K562 (cell line): ENCODE measurements at regions not wholly inside any gene's neighbourhood (a gene's known extent, or its start where the extent isn't known, plus 50 kb on each side); places are given as distances from the start of the nearest gene placed in this dataset.

Experiments used
- ATAC-seq: fragments of 200-7000 bp; cut with Tn5 transposase; 3 replicates; pipeline ENCODE4 v1.9.1; 2020; ENCODE audit warnings: moderate library complexity
- BruUV-seq: library from RNA; stranded (reverse); fragments of 400-500 nt; replicated peaks from 2 replicates; lab custom pipeline; 2021; lab: Mats Ljungman, UMichigan
- CTCF ChIA-PET: fragments of 300-600 bp; formaldehyde crosslinking; extraction: SDS; loops from one replicate; lab custom pipeline; 2021; ENCODE audit warnings: low intra/inter-chr PET ratio; lab: Yijun Ruan, JAX
- POLR2A ChIA-PET: fragments of 300-600, 350-650 bp; sonication (Branson Sonifier 250); formaldehyde crosslinking; extraction: SDS; loops from one replicate; lab custom pipeline; 2021; ENCODE audit warnings: antibody characterized with exemption, inconsistent platforms; lab: Yijun Ruan, JAX
- DNase-seq, 4 experiments: peaks; one replicate each; pipeline versions ENCODE4 v3.0.0 to v3.0.0-alpha.2; 2011 to 2018; ENCODE audit warnings: low spot score in 3 of 4, mixed read lengths in 3 of 4; ENCODE audit errors: extremely low read depth in 1 of 4
- FAIRE-seq: peaks from 2 replicates; lab custom pipeline; 2011; peaks lifted over from hg19 to GRCh38; lab: Jason Lieb, UNC
- H2AFZ ChIP-seq: 2 replicates; pipeline ENCODE4 v1.6.0; 2011; ENCODE audit warnings: low read depth, low read length, control low read depth, inconsistent platforms
- H3K27ac ChIP-seq: fragments of 200-600 bp; 3 replicates; pipeline ENCODE4 v1.8.0; 2011; ENCODE audit warnings: low read depth, mild to moderate bottlenecking, control low read depth, inconsistent platforms, low read length, moderate library complexity, mixed read lengths; ENCODE audit errors: extremely low read depth
- H3K27me3 ChIP-seq, 2 experiments: fragments of 300-600 bp in 1 of 2; 2 replicates in 1 of 2; 3 replicates in 1 of 2; pipeline versions ENCODE4 v1.6.0 to v1.8.0; 2011; ENCODE audit warnings: inconsistent platforms in 2 of 2, low read length in 2 of 2, mild to moderate bottlenecking in 1 of 2, mixed read lengths in 1 of 2, moderate library complexity in 1 of 2; ENCODE audit not compliant: control insufficient read depth in 2 of 2, insufficient read depth in 2 of 2
- H3K36me3 ChIP-seq: fragments of 300-600 bp; 3 replicates; pipeline ENCODE4 v1.8.0; 2011; ENCODE audit warnings: mild to moderate bottlenecking, low read length, inconsistent platforms; ENCODE audit not compliant: control insufficient read depth, insufficient read depth
- H3K4me1 ChIP-seq, 2 experiments: fragments of 200-600 bp in 1 of 2; replicated peaks in 1 of 2; 2 replicates in 1 of 2; 3 replicates in 1 of 2; pipeline versions ENCODE4 v1.5.1 to v1.8.0; 2011; ENCODE audit warnings: inconsistent platforms in 2 of 2, low read length in 2 of 2, mild to moderate bottlenecking in 1 of 2, mixed read lengths in 1 of 2, moderate library complexity in 1 of 2; ENCODE audit not compliant: control insufficient read depth in 2 of 2, insufficient read depth in 2 of 2
- H3K4me2 ChIP-seq: 2 replicates; pipeline ENCODE4 v1.6.1; 2011; ENCODE audit warnings: low read length, control low read depth, inconsistent platforms, mixed read lengths; ENCODE audit not compliant: insufficient read depth
- H3K4me3 ChIP-seq: fragments of 200-600 bp; sonication (generic), shearing (Covaris generic); 2 replicates; pipeline ENCODE4 v1.5.1; 2016; ENCODE audit warnings: control low read depth, inconsistent platforms
- H3K79me2 ChIP-seq: fragments of 200-600 bp; 3 replicates; pipeline ENCODE4 v1.8.0; 2011; ENCODE audit warnings: low read length, inconsistent platforms; ENCODE audit not compliant: control insufficient read depth, insufficient read depth
- H3K9ac ChIP-seq, 2 experiments: 2 replicates each; pipeline versions ENCODE4 v1.6.0 to v1.6.1; 2011; ENCODE audit warnings: low read depth in 2 of 2, low read length in 2 of 2, control low read depth in 1 of 2, inconsistent platforms in 1 of 2, mild to moderate bottlenecking in 1 of 2, mixed read lengths in 1 of 2; ENCODE audit not compliant: insufficient read depth in 1 of 2
- H3K9me1 ChIP-seq: one replicate; pipeline ENCODE4 v1.6.0; 2011; ENCODE audit warnings: inconsistent platforms, mild to moderate bottlenecking, low read length, moderate library complexity; ENCODE audit not compliant: control insufficient read depth, insufficient read depth
- H3K9me3 ChIP-seq: replicated peaks from 2 replicates; pipeline ENCODE4 v1.5.1; 2011; ENCODE audit warnings: low read depth, low read length, inconsistent platforms; ENCODE audit not compliant: control insufficient read depth, insufficient read depth
- H4K20me1 ChIP-seq: replicated peaks from 2 replicates; pipeline ENCODE4 v1.6.1; 2011; ENCODE audit warnings: low read length, inconsistent platforms, mixed read lengths; ENCODE audit not compliant: control insufficient read depth, insufficient read depth
- ATF3 ChIP-seq, 2 experiments: fragments of 450-650 bp in 1 of 2; sonication (generic) in 1 of 2; formaldehyde crosslinking in 1 of 2; IDR thresholded peaks in 1 of 2; conservative IDR thresholded peaks in 1 of 2; 2 replicates each; pipeline versions ENCODE4 v1.6.1 to v1.8.1; 2016 to 2023; ENCODE audit warnings: mild to moderate bottlenecking in 2 of 2, moderate library complexity in 2 of 2, inconsistent platforms in 1 of 2, missing genetic modification reagents in 1 of 2
- HDAC2 ChIP-seq: fragments of 450-650 bp; IDR thresholded peaks from 2 replicates; pipeline ENCODE4 v1.6.1; 2016; ENCODE audit warnings: mild to moderate bottlenecking
- RBM15 ChIP-seq: fragments of 200-400 bp; formaldehyde crosslinking; IDR thresholded peaks from 2 replicates; pipeline ENCODE4 v1.6.1; 2018; ENCODE audit warnings: mild to moderate bottlenecking, low read length, moderate library complexity; ENCODE audit not compliant: insufficient read depth
- ZNF589 ChIP-seq: fragments of 200-800 bp; sonication (Bioruptor generic); IDR thresholded peaks from 2 replicates; pipeline ENCODE4 v1.6.1; 2016; ENCODE audit warnings: low read depth, missing genetic modification characterization, missing compliant biosample characterization
- ZNF655 ChIP-seq: fragments of 250-450 bp; sonication (Bioruptor Pico); IDR thresholded peaks from 2 replicates; pipeline ENCODE4 v1.5.0; 2021
- WGBS: fragments of 100-300 bp; shearing (Covaris generic); methylation state at CpG from one replicate; pipeline ENCODE4 v1.1.6; 2016; ENCODE audit warnings: low coverage, mixed read lengths; ENCODE audit not compliant: insufficient coverage; ENCODE audit errors: missing lambda C conversion rate; 5-methylcytosine and 5-hydroxymethylcytosine counted together
- in situ Hi-C: fragments of 300-500 bp; cut with MboI; formaldehyde crosslinking; loops from 4 replicates; pipeline ENCODE4 v1.15.0; 2018; ENCODE audit warnings: inconsistent platforms, mixed read lengths
- intact Hi-C: fragments of 100-400 bp; cut with micrococcal nuclease; formaldehyde crosslinking; loops from 2 replicates; pipeline ENCODE4 v1.14.2; 2022
- TF ChIP-seq, protein P1 (sequence below): sonication (generic); formaldehyde crosslinking; IDR thresholded peaks from 2 replicates; pipeline ENCODE4 v1.8.0; 2022; ENCODE audit warnings: mild to moderate bottlenecking, missing genetic modification reagents

GRCh38 chr1:30358500-30358899, 364.9 kb downstream of the MATN1 start:
- TF ChIP-seq HDAC2 (no peak), RBM15 (no peak), ZNF655 (CRISPR knock-in tag) (no peak), ATF3 (IDR thresholded peaks at IDR 0.05) (no peak), ATF3 (CRISPR knock-in tag; conservative IDR thresholded peaks at IDR 0.05) (no peak), ZNF589 (no peak)
- TF ChIP-seq, protein P1, sequence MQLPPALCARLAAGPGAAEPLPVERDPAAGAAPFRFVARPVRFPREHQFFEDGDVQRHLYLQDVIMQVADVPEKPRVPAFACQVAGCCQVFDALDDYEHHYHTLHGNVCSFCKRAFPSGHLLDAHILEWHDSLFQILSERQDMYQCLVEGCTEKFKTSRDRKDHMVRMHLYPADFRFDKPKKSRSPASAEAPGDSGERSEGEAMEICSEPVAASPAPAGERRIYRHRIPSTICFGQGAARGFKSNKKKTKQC: no peak
- Histone ChIP-seq H3K27me3 (peaks cover 0 to 4% of the 10 kb centered on the region in 2 experiments; a peak in 2 of 5 replicates), H3K27ac (no peak overlapping the region), H2AFZ (no peak overlapping the region), H3K4me1 (no peaks in the 10 kb centered on the region), H3K79me2 (no peaks in the 10 kb centered on the region), H3K4me2 (no peak overlapping the region), H3K36me3 (no peaks in the 10 kb centered on the region), H3K9ac (no peak overlapping the region), H3K9me1 (no peaks in the 10 kb centered on the region), H3K9me3 (no peaks in the 10 kb centered on the region), H3K4me3 (no peak overlapping the region), H4K20me1 (no peaks in the 10 kb centered on the region)
- intact Hi-C loops: no loop called here
- 0% methylated on average over 3 of the region's 3 CpGs for WGBS
- CTCF ChIA-PET: no interaction called here
- no peak for FAIRE-seq
- in situ Hi-C loops: no loop called here
- no TSS peak for BruUV-seq
- no peak for ATAC-seq
- DNase-seq: no peak
- POLR2A ChIA-PET: no interaction called here
